ENCODE measurements at regions not wholly inside any gene's neighbourhood (a gene's known extent, or its start where the extent isn't known, plus 50 kb on each side); places are given as distances from the start of the nearest gene placed in this dataset.

DNA sequence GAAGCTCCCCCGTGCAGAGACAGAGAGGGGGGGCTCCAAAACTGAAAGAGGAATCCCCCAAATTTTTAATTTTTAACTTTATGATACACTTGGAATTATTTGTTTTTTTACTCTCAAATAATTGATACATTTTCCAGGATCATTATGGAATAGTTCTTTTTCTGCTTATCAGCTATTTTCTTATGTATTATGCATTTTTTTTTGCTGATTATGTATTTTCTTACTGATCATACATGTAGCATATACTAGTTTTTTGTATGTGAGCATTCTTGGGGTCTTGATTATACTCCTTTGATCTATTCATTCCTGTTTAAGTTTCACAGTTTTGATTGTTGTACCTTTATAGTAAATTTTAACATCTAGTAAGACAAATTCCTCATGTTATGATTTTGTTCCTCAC, 55.5 kb upstream of the LDHB start:
- 85% methylated on average over 1 of the region's 1 CpG for WGBS
- no peak for DNase-seq (ENCODE audit: extremely low spot score)
- intact Hi-C loops (cut with DNase I) = no loop called here
- Histone ChIP-seq H3K4me3 (no peak overlapping the region), H3K9me3 (no peaks in the 10 kb centered on the region), H3K36me3 (no peaks in the 10 kb centered on the region), H3K4me1 (peaks cover 4 to 17% (median 13%) of the 10 kb centered on the region in 4 donors), H3K27me3 (no peaks in the 10 kb centered on the region), H3K27ac (replicated peaks in 1 of 4) (no peak overlapping the region)
- TF ChIP-seq POLR2AphosphoS5 (IDR thresholded peaks at IDR 0.05) (no peak), POLR2A (IDR thresholded peaks at IDR 0.05; ENCODE audit: low read depth) (no peak), EP300 (IDR thresholded peaks at IDR 0.05) (no peak)
- TF ChIP-seq, protein P1, sequence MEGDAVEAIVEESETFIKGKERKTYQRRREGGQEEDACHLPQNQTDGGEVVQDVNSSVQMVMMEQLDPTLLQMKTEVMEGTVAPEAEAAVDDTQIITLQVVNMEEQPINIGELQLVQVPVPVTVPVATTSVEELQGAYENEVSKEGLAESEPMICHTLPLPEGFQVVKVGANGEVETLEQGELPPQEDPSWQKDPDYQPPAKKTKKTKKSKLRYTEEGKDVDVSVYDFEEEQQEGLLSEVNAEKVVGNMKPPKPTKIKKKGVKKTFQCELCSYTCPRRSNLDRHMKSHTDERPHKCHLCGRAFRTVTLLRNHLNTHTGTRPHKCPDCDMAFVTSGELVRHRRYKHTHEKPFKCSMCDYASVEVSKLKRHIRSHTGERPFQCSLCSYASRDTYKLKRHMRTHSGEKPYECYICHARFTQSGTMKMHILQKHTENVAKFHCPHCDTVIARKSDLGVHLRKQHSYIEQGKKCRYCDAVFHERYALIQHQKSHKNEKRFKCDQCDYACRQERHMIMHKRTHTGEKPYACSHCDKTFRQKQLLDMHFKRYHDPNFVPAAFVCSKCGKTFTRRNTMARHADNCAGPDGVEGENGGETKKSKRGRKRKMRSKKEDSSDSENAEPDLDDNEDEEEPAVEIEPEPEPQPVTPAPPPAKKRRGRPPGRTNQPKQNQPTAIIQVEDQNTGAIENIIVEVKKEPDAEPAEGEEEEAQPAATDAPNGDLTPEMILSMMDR (IDR thresholded peaks at IDR 0.05) = no peak

DNA sequence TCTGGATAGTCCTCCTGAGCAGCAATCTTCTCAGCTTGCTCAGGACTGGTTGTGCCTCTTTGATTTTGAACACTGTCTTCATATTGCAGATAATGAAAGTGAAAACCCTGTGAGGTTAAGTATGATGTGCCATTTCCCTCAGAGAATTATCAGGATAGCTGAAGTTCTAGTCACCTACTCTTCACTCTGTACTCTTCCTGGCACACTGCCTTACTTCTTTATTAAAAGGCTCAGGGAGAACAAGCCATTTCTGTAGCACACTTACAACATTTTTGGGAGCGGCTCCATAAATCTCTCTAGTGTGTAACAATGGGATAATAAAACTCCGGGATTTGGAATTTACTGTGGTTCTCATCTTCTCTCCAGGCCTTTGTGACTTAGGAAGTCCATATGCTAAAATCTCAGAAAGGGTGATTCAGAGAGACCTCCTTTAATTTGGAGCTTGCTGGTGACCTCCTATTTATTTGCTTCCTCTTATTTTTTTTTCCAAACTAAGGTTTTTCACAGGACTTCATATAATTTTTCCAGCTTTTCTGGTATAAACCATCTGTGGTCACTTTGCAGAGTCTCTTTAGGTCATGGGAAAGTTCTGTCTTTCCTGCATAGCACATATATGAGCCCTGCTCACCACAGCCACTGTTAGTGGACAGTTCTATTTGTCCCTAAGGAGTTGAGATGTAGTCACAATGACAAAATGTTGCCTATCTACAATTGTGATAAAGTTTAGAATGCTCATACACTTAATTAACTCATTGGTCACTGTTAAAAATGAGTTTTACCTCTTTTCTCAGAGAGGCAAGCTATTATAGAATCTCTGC, 53.5 kb upstream of the LDHB start:
- WGBS = 55% methylated on average over 2 of the region's 2 CpGs
- no peak for DNase-seq (ENCODE audit: extremely low spot score)
- Histone ChIP-seq H3K27me3 (no peaks in the 10 kb centered on the region), H3K27ac (replicated peaks in 1 of 4) (peak overlapping the region in 2 of 4 donors; percentile 2 to 5), H3K4me1 (peaks cover 4 to 17% (median 13%) of the 10 kb centered on the region in 4 donors), H3K36me3 (no peaks in the 10 kb centered on the region), H3K4me3 (no peak overlapping the region), H3K9me3 (no peaks in the 10 kb centered on the region)
- intact Hi-C loops (cut with DNase I) = no loop called here
- TF ChIP-seq POLR2AphosphoS5 (IDR thresholded peaks at IDR 0.05) (no peak), EP300 (IDR thresholded peaks at IDR 0.05) (no peak), POLR2A (IDR thresholded peaks at IDR 0.05; ENCODE audit: low read depth) (no peak)
- TF ChIP-seq, protein P1 (IDR thresholded peaks at IDR 0.05) = no peak
